A204.1 (cell line): ENCODE measurements at regions not wholly inside any gene's neighbourhood (a gene's known extent, or its start where the extent isn't known, plus 50 kb on each side); places are given as distances from the start of the nearest gene placed in this dataset.

Source experiments
- FAIRE-seq: peaks from 2 replicates; lab custom pipeline; 2012; peaks lifted over from hg19 to GRCh38; lab: Jason Lieb, UNC

- FAIRE-seq: no peak
These were observed 62.3 kb upstream of the NKX2-2 start for GRCh38 chr20:21575981-21576740.

DNA sequence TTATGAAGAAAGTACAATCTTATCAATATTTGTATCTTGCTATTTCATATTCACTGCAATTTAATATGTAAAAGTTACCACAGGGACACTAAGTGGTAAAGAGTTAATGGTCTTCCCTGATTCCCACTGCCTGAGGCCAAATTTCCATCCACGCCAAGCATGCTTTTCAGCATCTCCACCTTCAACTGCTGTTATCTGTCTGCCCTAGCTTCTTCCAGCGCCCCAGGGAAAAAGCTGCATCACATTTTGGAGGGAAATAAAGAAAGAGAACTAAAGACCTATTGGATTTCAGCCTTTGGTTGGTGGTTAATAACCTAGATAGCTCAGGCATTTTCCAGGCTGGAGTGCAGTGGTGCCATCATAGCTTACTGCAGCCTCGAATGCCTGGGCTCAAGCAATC lies 61.3 kb upstream of the NKX2-2 start:
- no peak for FAIRE-seq

DNA sequence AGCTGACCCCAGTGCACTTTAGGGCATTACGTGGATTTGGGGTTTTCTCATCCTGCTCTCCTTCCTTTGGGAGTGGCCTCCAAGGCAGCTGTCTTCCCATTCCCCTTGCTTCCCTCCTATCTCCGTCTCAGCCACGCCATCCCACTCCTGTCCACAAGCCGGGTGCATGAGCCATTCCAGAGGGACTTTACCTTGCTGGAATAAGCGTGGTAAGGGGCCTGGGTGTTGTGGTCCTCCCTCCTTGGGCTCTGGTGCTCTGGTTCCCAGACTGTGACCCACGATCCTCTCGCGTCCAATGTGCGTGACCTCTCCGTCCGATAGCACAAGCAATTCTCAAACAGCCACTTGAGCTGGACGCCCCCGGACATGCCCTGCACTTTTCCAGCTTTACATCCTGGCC lies 60.6 kb upstream of the NKX2-2 start:
- no peak for FAIRE-seq

DNA sequence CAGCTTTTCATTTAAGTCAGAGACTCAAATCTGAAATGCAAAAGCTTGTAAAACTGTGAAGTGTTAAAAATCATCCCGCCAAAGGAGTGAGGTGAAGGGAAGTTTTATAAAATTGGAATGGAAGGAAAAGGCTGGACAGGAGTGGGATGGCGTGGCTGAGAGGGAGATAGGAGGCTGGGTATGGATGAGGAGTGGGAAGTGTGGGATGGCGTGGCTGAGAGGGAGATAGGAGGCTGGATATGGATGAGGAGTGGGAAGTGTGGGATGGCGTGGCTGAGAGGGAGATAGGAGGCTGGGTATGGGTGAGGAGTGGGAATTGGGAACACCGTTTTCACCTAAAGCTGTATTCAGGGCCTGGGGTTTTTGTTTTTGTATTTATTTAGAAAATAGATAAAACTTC lies 59.4 kb upstream of the NKX2-2 start:
- FAIRE-seq: no peak

GRCh38 chr20:21571841-21572690 lies 58.2 kb upstream of the NKX2-2 start:
- FAIRE-seq: peak; percentile 87

DNA sequence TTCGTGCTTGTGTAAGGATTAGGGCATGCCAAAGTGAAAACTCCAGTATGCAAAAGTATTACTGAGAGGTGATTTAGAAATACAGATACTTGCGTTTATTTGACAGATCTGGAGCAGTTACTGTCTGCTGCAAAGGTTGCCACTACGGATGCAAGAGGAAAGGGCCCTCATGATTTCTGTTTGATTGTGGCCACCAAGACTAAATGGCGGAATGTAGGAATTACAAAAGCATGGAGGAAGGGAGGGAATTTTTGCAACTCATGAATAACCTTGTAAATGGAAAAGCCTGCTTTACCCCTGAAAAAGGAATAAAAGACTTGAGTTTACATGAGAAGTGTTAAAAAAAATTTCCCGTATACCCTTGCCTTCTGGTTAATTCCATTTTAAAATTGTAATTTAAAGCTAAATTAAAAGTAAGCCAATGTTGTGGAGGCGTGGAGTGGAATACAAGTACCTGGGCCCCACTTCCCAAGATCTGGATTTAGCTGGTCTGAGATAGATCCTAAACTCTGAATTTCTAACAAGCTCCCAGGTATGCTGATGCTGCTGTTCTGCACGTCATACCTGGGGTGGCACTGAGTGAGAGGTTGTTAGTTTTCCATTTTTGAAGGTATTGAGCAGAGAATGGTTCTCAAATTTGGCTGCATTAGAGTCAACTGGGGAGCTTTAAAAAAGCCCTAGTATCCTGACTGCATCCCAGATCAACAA lies 56.6 kb upstream of the NKX2-2 start:
- FAIRE-seq: no peak

GRCh38 chr20:21569586-21569985 lies 55.7 kb upstream of the NKX2-2 start:
- no peak for FAIRE-seq

DNA sequence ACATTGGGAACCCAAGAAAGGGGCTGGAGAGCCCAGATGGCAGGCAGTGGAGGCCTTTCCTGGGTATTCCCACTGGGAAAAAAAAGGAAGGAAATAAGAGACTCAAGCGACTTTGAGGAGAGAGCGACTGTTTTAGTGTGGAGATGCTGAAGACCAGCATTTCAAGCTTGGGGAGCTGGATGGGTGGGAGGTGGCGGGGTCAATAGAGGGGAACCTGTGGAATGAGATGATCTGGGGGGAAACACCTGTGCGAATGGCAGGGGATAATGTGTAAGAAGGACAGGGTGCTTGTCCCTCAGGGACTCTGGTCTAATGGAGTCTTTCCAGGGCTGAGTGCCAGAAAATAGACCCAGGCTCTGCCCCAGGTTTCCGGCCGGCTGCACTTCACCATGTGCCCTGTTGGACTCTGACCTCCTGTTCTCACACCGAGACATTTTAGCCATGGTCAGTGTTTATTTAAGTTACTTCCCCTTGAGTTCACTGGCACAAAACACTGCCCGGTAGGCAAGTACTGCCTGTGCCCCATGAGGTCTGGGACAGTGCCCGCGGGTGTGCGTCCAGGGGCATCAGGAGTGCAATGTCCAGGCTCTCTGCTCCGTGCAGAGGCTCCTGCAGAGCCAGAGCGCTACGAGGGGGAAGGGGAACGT lies 50.4 kb upstream of the NKX2-2 start:
- no peak for FAIRE-seq
